ENCODE measurements at regions not wholly inside any gene's neighbourhood (a gene's known extent, or its start where the extent isn't known, plus 50 kb on each side); places are given as distances from the start of the nearest gene placed in this dataset.

- H3K27ac ChIP-seq, result no peak overlapping the region
- TF ChIP-seq CTCF (conservative IDR thresholded peaks at IDR 0.05), result no peak
Measured at GRCh38 chrX:39458779-39459178, 639.0 kb downstream of the BCOR start.

- TF ChIP-seq CTCF (conservative IDR thresholded peaks at IDR 0.05), result no peak
Measured at GRCh38 chrX:39459204-39459603, 638.6 kb downstream of the BCOR start.

GRCh38 chrX:39459952-39460351 is 637.8 kb downstream of the BCOR start:
- no peak overlapping the region for H3K27ac ChIP-seq
- no peak for TF ChIP-seq CTCF (conservative IDR thresholded peaks at IDR 0.05)

More at GRCh38 chrX:39459204-39459603, 638.6 kb downstream of the BCOR start:
- no peak overlapping the region for H3K27ac ChIP-seq

GRCh38 chrX:39460499-39460898 is 637.3 kb downstream of the BCOR start:
- no peak overlapping the region for H3K27ac ChIP-seq

GRCh38 chrX:39462835-39463234 is 634.9 kb downstream of the BCOR start:
- TF ChIP-seq CTCF (conservative IDR thresholded peaks at IDR 0.05), result no peak
- no peak overlapping the region for H3K27ac ChIP-seq

More at GRCh38 chrX:39460499-39460898, 637.3 kb downstream of the BCOR start:
- no peak for TF ChIP-seq CTCF (conservative IDR thresholded peaks at IDR 0.05)

GRCh38 chrX:39464253-39464652 is 633.5 kb downstream of the BCOR start:
- no peak overlapping the region for H3K27ac ChIP-seq
- TF ChIP-seq CTCF (conservative IDR thresholded peaks at IDR 0.05), result no peak

GRCh38 chrX:39465467-39465866 is 632.3 kb downstream of the BCOR start:
- H3K27ac ChIP-seq, result no peak overlapping the region
- no peak for TF ChIP-seq CTCF (conservative IDR thresholded peaks at IDR 0.05)

GRCh38 chrX:39465906-39466305 is 631.9 kb downstream of the BCOR start:
- no peak for TF ChIP-seq CTCF (conservative IDR thresholded peaks at IDR 0.05)
- H3K27ac ChIP-seq, result no peak overlapping the region

Measured in VCaP (cell line).